Central memory CD4-positive, alpha-beta T cell (primary cell): ENCODE measurements at regions not wholly inside any gene's neighbourhood (a gene's known extent, or its start where the extent isn't known, plus 50 kb on each side); places are given as distances from the start of the nearest gene placed in this dataset.

ENCODE experiments used
- DNase-seq: peaks from one replicate; pipeline ENCODE4 v3.0.0; 2022

- no peak for DNase-seq
Observed at GRCh38 chr21:14716761-14717396, 170.8 kb upstream of the SAMSN1 start.

DNA sequence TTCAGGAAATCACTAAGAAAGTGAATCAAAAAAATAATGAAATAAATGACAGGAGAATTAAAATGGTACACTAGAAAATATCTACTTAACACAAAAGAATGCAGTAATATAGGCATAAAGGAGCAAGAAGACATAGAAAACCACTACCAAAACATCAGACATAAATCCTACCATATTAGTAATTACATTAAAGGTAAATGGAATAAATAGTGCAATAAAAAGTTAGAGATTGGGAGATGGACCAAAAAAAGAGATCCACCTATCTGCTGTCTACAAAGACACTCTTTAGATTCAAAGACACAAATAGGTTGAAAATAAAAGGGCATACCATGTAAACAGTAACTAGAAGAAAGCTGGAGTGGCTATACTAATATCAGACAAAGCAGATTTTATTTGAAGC, 167.0 kb upstream of the SAMSN1 start:
- no peak for DNase-seq

DNA sequence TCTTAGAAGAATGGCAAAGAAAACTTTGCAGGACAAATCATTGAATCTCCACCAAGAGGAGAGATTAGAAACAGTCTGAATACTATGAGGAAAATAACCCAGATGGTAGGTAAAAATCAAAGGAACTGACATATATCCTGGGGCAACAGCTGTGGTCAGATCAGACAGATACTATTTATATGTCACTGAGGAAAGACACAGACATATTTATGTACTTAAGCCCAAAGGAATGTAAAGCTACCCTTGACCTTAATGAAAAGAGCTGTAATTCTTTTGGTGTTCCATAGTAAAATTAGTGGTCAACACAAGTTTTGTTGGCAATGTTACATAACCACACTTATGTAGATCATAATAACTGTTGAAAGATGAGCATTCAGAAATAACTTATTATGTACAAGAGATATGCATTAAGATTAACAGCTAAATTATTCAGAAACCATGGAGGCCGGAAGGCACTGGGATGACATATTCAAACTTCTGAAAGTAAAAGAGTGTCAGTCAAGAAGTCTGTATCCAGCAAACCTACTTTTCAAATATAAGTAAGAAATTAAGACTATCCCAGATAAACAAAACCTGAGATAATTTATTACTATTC, 166.1 kb upstream of the SAMSN1 start:
- no peak for DNase-seq

GRCh38 chr21:14711287-14711686, 165.2 kb upstream of the SAMSN1 start:
- DNase-seq: no peak

GRCh38 chr21:14707511-14708020, 161.5 kb upstream of the SAMSN1 start:
- DNase-seq: no peak

- no peak for DNase-seq
Observed at GRCh38 chr21:14706712-14707510, 160.8 kb upstream of the SAMSN1 start.

GRCh38 chr21:14699433-14700407, 153.6 kb upstream of the SAMSN1 start:
- DNase-seq: no peak

DNA sequence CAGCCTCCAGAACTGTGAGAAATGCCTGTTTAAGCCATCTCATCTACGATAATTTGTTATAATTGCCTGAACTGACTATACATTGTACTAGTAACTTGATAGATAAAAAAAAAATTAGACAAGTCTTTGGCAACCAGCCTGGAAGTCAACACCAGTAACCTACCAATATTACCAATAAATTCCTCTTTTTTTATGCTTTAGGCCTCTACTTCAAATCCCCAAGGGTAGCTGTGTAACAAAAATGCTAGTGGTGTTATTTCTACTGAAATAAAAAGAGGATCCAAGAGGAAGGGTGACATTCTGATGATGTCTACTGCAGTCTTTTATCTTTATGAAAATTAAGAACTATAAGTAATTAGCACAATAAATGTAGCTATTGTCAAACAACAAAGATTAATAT, 151.7 kb upstream of the SAMSN1 start:
- DNase-seq: no peak

DNA sequence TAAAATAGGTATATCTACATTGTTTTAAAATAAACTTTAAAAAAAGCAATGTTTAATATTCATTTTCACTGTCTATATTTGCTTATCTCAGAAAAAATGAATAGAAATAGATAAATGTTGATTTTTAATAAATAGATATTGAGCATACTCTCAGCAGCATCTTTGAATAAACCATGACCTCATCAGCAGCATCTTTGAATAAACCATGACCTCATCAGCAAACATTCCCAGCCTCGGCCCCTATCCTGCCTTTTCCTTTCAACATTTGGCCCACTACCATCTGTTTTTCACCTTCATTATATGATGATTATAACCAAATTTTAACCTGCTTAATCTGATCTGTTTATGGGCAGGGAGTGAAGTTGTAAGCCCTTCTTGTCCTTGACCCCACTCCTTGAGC, 148.7 kb upstream of the SAMSN1 start:
- DNase-seq: no peak

- no peak for DNase-seq
Observed at GRCh38 chr21:14693997-14694396, 147.9 kb upstream of the SAMSN1 start.

DNA sequence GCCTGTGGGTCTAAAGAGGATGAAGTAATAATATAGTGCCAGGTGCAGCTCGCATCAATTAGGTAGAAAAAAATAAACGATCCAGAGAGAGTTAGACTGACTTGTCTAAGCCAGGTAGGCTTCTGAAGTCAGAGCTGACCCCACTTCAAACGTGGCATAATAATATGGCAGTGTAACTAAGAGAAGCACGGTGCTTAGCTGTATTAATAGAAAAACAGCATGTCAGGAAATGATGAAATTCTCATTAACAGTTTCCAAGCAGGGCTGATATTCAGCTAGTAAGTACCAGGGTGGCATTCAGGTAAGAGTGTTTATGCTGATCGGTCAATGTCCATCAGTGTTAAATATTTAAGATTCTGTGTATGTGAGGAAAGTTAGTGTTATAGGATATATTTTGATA, 145.8 kb upstream of the SAMSN1 start:
- no peak for DNase-seq

- DNase-seq: no peak
Observed at GRCh38 chr21:14690886-14691285, 144.8 kb upstream of the SAMSN1 start.

DNA sequence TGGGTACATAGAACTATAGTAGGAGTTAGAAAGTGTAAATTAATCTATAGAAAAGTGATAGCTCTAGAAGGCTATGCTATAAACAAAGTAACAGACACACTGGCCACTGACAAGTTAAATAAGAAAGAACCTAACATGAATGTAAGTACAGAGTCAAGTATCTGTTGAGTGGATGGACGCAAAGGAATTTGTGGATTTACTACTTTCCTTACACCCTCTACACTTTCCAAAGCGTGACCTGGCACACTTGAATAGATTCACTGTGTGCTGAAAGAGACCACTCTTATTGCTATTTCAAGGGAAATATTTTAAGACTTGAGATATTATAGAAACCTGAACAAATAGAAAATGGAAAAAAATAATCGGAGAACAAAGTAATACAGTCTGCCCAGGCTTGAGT, 142.8 kb upstream of the SAMSN1 start:
- no peak for DNase-seq

DNA sequence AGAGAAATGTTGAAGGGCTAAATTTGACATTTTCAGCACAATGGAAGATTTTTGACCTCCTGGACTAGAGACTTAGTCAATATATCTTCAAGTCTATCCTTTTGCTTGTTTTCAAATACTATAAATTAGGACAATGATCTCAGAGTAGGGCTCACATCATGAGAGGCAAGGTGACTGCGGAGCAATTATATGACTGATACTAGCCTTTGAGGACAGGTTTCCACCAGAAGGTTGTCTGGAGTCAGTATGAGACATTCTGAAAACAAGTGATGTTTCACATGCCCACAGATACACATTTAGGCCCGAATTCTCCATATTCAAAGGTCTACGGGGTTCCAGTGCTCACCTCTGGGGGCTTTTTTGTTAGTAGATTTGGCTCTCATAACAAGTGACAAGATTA, 142.3 kb upstream of the SAMSN1 start:
- no peak for DNase-seq

- DNase-seq: no peak
Observed at GRCh38 chr21:14687268-14687625, 141.1 kb upstream of the SAMSN1 start.

DNA sequence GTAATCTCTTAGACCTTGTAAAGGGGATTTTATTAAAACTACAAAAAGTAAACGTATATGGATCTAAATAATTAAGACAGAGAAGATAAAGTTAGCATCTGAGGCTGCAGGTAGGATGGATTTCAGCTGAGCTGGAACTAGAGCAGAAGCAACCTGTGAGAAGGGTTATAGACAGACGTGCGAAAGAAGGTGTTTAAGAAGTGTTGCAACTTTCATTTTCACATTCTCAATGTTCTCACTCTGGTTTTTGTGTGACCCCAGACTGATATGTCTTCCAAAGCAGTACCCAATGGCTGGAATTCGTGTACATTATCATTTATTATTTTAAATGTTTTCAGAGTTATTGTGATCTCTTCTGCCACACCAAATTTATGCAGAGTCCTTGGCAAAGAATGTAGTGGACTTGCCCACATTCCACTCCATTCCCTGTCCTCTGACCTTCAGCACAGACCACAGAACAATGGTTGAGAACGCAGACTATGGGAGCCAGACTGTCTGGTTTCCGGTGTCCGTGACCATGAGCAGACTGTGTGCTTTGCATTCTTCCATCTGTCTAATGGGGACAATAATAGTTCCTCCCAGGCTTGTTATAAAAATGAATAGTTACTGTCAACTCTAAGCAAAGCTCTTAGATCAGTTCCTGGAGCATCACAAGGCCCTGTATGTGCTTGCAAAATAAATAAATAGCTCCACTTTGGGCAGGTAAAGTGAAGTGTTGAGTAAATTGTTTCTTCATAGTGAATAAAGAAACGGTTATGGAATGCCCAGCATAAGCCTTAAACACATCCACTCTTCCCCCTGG, 140.6 kb upstream of the SAMSN1 start:
- DNase-seq: no peak

DNA sequence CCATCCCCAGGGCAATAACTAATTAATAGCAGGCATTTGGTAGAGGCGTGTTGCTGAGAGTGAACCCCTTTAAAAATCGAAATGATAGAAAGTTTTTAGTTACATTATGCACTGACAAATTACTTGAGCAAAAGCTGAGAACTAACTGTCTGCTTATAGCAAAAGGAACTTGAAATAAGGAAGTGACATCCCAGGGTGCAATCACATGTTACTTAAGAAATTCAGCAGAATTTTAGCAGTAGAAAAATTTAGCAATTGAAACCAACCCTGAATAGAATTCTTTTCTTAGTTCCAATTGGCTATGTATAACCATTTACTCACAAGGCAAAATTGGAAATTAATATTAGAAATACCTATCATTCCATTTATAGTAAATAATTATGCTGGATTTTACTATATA, 139.5 kb upstream of the SAMSN1 start:
- DNase-seq: no peak

- no peak for DNase-seq
Observed at GRCh38 chr21:14684071-14684470, 138.0 kb upstream of the SAMSN1 start.

GRCh38 chr21:14683063-14683462, 136.9 kb upstream of the SAMSN1 start:
- DNase-seq: no peak

DNA sequence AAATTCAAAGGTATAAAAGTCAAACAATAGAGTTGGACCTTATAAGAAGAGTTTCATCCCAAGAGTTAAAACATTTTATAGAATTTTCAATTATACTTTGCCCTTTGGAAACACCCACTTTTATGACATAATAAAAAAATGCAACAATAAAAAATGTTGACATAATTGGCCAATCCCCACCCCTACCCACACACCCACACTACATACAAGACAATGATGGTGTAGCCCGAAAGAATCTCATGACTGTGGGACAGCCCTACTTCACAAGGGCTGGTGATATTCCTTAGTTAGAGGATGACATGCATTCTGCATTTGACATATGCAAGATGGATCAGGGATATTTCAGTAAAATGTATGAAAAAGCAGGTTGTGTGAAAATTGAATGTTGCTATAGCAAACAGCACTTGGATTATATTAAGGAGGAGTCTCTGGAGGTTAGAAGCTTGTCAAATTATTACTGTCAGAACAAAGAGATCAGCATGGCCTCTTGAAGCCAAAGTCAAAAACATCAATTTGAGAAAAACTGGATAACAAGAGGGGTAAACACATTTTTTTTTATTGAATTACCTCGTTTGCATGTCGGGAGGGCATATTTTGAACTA, 133.0 kb upstream of the SAMSN1 start:
- DNase-seq: no peak

GRCh38 chr21:14677639-14678179, 131.6 kb upstream of the SAMSN1 start:
- no peak for DNase-seq
